ENCODE measurements at regions not wholly inside any gene's neighbourhood (a gene's known extent, or its start where the extent isn't known, plus 50 kb on each side); places are given as distances from the start of the nearest gene placed in this dataset.

DNA sequence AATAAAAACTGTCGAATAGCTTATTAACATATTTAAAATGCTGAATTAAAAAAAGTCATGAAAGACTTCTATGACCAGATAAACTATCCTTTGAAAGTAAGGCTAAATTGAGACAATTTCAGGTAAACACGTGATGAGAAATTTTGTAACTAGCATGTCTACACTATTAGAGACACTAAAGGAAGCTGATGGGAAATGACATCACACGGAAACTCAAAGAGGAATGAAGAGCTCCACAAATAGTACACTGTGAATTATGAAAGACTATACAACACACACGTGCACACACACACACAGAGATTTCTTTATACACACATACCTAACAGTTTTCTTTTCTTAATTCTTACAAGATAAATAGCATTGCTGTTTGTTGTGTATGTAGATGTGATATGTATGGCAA lies 70.9 kb upstream of the PLA2G4A start:
- Histone ChIP-seq H3K36me3 (ENCODE audit: control insufficient read depth, insufficient read depth, low read length, severe bottlenecking) (no peaks in the 10 kb centered on the region), H3K27me3 (replicated peaks; ENCODE audit: control insufficient read depth, insufficient read depth, low read length) (no peaks in the 10 kb centered on the region), H3K4me1 (ENCODE audit: control insufficient read depth, insufficient read depth, low read length) (peaks cover under 1% of the 10 kb centered on the region), H3K9me3 (ENCODE audit: control insufficient read depth, low read length) (no peaks in the 10 kb centered on the region), H3K9ac (ENCODE audit: low read length) (no peak overlapping the region), H3K4me3 (ENCODE audit: low read length) (no peak overlapping the region)
- no peak for DNase-seq (ENCODE audit: low read depth)

DNA sequence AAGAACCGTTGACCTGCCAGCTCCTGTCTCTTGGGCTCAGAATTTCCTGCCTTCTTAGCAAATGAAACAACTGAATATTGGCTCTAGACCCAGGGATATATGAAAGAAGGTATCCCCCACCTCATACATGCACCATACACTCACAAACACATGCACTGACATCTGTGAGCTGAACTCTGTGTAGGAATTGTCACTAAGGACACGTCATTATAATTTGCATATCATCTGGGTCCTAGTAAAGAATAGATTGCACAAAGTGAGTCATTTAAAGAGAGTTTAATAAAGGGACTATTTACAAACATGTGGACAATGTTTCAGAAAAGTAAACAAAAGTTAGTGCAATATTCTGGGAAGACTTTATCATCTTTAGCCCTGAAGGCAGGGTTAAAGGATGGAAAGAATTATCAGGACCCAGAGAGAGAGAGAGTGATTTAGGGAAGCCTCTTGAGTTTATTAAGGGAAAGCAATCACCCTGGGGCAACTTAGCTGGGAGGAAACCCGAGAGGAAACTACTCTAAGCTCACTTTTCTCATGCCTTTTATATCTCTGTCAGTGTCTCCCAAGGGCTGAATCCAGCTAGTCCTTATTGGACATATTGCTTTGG lies 74.1 kb upstream of the PLA2G4A start:
- H3K4me1 ChIP-seq (ENCODE audit: control insufficient read depth, insufficient read depth, low read length): peaks cover 13% of the 10 kb centered on the region
- peak; percentile 19 for DNase-seq (ENCODE audit: low read depth)
- no peaks in the 10 kb centered on the region for H3K27me3 ChIP-seq (replicated peaks; ENCODE audit: control insufficient read depth, insufficient read depth, low read length)
- no peaks in the 10 kb centered on the region for H3K36me3 ChIP-seq (ENCODE audit: control insufficient read depth, insufficient read depth, low read length, severe bottlenecking)
- no peak overlapping the region for H3K4me3 ChIP-seq (ENCODE audit: low read length)
- no peak overlapping the region for H3K9ac ChIP-seq (ENCODE audit: low read length)
- no peaks in the 10 kb centered on the region for H3K9me3 ChIP-seq (ENCODE audit: control insufficient read depth, low read length)

DNA sequence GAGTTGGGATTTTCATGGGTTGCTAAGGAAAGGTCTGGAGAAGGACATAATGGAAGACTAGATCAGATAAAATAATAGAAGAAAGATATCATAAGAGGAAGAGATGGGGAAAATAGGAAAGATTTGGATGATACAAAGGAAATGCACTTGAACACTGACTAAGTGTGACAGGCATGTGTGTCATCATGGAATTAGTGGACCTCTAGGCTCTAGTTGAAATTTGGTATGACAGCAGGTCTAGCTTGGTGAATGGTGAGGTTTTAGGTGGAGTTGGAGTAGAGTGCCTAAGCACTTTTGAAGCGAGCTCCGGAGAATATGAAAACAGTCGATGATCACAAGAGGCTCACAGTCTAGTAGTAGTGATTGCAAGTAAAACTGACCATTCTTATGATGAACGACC lies 73.0 kb upstream of the PTGS2 start:
- no peak for DNase-seq (ENCODE audit: low read depth)
- Histone ChIP-seq H3K9ac (ENCODE audit: low read length) (no peak overlapping the region), H3K9me3 (ENCODE audit: control insufficient read depth, low read length) (no peaks in the 10 kb centered on the region), H3K4me1 (ENCODE audit: control insufficient read depth, insufficient read depth, low read length) (peaks cover 17% of the 10 kb centered on the region), H3K36me3 (ENCODE audit: control insufficient read depth, insufficient read depth, low read length, severe bottlenecking) (no peaks in the 10 kb centered on the region), H3K27me3 (replicated peaks; ENCODE audit: control insufficient read depth, insufficient read depth, low read length) (no peaks in the 10 kb centered on the region), H3K4me3 (ENCODE audit: low read length) (no peak overlapping the region)

DNA sequence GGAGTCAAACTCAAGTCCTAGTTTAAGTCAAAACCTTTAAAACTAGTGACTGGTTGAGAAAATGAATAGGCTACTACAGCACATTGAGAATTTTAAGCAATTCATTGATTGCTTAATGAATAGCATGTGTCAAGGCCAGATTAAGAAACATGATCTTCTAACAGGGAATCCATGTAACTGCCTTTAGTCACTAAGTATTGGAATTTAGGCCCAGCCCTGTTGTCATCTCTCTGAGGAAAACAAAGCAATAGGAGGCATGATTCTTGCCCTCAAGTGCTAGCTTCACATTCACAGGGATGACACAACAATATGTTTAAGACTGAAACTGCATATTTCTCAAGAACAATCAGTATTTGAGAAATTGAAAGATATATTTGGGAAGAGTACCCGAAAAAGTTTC lies 70.0 kb upstream of the PTGS2 start:
- no peak overlapping the region for H3K4me3 ChIP-seq (ENCODE audit: low read length)
- H3K9me3 ChIP-seq (ENCODE audit: control insufficient read depth, low read length): peaks cover 8% of the 10 kb centered on the region
- no peak overlapping the region for H3K9ac ChIP-seq (ENCODE audit: low read length)
- no peaks in the 10 kb centered on the region for H3K27me3 ChIP-seq (replicated peaks; ENCODE audit: control insufficient read depth, insufficient read depth, low read length)
- H3K4me1 ChIP-seq (ENCODE audit: control insufficient read depth, insufficient read depth, low read length): peaks cover 17% of the 10 kb centered on the region
- H3K36me3 ChIP-seq (ENCODE audit: control insufficient read depth, insufficient read depth, low read length, severe bottlenecking): no peaks in the 10 kb centered on the region
- DNase-seq (ENCODE audit: low read depth): peak; percentile 69

DNA sequence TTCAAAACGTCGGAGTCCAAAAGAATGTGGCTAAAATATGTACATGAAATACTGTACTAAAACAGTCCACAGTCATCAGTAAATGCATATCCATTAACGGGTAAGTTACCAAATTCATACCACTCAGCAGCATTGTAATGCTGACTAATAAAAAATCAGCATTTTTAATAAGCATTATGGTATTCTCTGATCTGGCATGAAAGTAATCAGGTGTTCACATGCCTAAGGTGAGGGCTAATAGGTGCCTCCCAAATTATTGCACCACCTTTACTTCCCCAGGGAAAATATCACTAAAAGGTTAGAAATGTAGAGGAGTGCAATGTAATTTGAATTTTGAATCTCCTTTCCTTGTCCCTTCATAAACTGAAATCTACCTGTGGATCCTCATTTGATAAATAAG lies 69.6 kb upstream of the PTGS2 start:
- peaks cover 17% of the 10 kb centered on the region for H3K4me1 ChIP-seq (ENCODE audit: control insufficient read depth, insufficient read depth, low read length)
- DNase-seq (ENCODE audit: low read depth): no peak
- H3K9me3 ChIP-seq (ENCODE audit: control insufficient read depth, low read length): peaks cover 8% of the 10 kb centered on the region
- no peak overlapping the region for H3K9ac ChIP-seq (ENCODE audit: low read length)
- H3K4me3 ChIP-seq (ENCODE audit: low read length): no peak overlapping the region
- no peaks in the 10 kb centered on the region for H3K36me3 ChIP-seq (ENCODE audit: control insufficient read depth, insufficient read depth, low read length, severe bottlenecking)
- no peaks in the 10 kb centered on the region for H3K27me3 ChIP-seq (replicated peaks; ENCODE audit: control insufficient read depth, insufficient read depth, low read length)

DNA sequence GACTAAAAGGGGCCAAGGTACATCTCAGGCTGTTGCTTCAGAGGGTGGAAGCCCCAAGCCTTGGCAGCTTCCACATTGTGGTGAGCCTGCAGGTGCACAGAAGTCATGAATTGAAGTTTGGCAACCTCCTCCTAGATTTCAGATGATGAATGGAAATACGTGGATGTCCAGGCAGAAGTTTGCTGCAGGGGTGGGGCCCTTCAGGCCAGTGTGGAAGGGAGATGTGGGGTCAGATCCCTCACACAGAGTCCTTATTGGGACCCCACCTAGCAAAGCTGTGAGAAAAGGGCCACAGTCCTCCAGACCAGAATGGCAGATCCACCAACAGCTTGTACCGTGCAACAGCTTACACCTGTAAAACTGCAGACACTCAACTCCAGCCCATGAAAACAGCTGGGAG lies 67.4 kb upstream of the PTGS2 start:
- Histone ChIP-seq H3K36me3 (ENCODE audit: control insufficient read depth, insufficient read depth, low read length, severe bottlenecking) (no peaks in the 10 kb centered on the region), H3K9ac (ENCODE audit: low read length) (no peak overlapping the region), H3K27me3 (replicated peaks; ENCODE audit: control insufficient read depth, insufficient read depth, low read length) (no peaks in the 10 kb centered on the region), H3K9me3 (ENCODE audit: control insufficient read depth, low read length) (peaks cover 8% of the 10 kb centered on the region), H3K4me3 (ENCODE audit: low read length) (no peak overlapping the region), H3K4me1 (ENCODE audit: control insufficient read depth, insufficient read depth, low read length) (peaks cover 17% of the 10 kb centered on the region)
- no peak for DNase-seq (ENCODE audit: low read depth)

DNA sequence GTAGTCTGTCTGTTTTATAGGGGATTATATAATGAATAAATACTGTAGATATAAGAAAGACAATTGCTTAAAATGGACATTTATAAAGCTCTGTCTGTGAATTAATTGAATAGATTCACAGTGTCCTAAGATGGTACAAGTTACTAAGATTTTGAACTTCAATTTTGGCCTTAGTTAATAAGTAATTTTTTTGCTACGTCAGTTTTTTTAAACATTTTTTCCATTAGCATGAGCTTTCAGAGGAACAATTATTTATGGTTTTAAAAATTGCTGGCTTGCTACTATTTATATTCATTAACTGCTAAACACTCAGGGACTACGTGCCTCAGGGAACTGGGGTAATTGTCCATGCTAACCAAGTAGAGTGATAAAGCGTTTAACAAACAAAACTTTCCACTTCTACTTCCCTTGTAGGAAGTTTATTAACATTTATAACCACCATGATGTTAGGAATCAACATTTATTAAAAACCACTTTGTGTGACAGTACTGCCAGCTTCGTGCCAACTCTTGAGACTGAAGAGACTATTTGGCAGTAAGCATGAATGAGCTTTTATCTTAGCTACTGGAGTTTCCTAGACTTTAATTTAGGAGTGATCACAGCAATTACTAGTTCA lies 65.4 kb upstream of the PTGS2 start:
- no peak overlapping the region for H3K4me3 ChIP-seq (ENCODE audit: low read length)
- H3K9me3 ChIP-seq (ENCODE audit: control insufficient read depth, low read length): peaks cover 8% of the 10 kb centered on the region
- H3K4me1 ChIP-seq (ENCODE audit: control insufficient read depth, insufficient read depth, low read length): peaks cover 13% of the 10 kb centered on the region
- no peak overlapping the region for H3K9ac ChIP-seq (ENCODE audit: low read length)
- no peaks in the 10 kb centered on the region for H3K27me3 ChIP-seq (replicated peaks; ENCODE audit: control insufficient read depth, insufficient read depth, low read length)
- DNase-seq (ENCODE audit: low read depth): no peak
- H3K36me3 ChIP-seq (ENCODE audit: control insufficient read depth, insufficient read depth, low read length, severe bottlenecking): no peaks in the 10 kb centered on the region

DNA sequence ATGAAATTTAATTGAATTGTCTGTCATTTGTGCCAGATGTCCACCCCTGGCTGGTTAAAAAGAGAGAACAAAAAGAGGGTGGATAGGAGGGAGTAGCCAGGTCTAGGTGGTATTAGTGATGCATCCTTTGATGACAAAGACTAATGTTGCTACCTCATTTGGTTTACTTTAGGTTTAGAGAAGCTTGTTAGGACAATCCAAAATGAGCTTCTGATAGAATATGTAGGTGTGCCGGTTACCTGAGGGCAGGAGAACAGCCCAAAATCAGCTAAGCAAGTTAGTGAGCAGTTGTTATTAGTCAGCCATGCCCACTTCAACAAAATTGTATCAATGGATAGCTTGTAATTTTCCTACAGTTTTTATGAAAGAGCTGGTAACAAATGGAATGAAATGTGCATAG lies 61.4 kb upstream of the PTGS2 start:
- H3K9ac ChIP-seq (ENCODE audit: low read length): no peak overlapping the region
- H3K36me3 ChIP-seq (ENCODE audit: control insufficient read depth, insufficient read depth, low read length, severe bottlenecking): no peaks in the 10 kb centered on the region
- no peak for DNase-seq (ENCODE audit: low read depth)

DNA sequence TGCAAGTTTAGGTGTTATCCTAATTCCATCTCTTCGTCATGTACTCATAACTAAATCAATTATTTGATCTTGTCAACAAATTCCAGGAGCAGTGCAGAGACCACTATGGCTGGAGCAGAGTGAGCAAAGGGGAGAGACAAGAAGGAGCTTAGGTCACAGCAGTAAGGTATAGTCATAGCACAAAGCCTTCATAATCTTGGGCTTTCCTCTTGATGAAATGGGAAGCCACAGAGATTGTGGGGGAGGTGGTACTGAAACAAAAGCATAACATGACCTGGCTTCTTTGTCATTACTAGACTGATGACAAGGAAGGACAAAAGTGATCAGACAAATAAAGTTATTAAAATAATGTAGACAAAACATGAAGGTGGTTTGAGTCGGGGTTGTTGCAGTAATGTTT lies 60.1 kb upstream of the PTGS2 start:
- DNase-seq (ENCODE audit: low read depth): no peak

More for the DNA sequence above, 61.4 kb upstream of the PTGS2 start:
- H3K4me3 ChIP-seq (ENCODE audit: low read length): no peak overlapping the region
- no peaks in the 10 kb centered on the region for H3K27me3 ChIP-seq (replicated peaks; ENCODE audit: control insufficient read depth, insufficient read depth, low read length)
- H3K4me1 ChIP-seq (ENCODE audit: control insufficient read depth, insufficient read depth, low read length): no peaks in the 10 kb centered on the region
- no peaks in the 10 kb centered on the region for H3K9me3 ChIP-seq (ENCODE audit: control insufficient read depth, low read length)

DNA sequence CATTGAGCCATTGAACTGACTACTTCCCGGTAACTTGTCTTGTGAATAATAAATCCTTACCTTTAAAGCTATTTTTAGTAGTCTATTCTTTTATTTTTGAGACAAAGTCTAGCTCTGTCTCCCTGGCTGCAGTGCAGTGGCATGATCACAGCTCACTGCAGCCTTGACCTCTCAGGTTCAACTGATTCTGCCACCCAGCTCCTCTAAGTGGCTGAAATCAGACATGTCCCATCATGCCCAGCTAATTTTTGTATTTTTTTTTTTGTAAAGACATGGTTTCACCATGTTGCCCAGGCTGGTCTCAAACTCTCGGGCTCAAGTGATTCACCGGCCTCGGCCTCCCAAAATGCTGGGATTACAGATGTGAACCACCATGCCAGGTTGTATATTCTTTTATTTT lies 59.3 kb upstream of the PTGS2 start:
- Histone ChIP-seq H3K9ac (ENCODE audit: low read length) (no peak overlapping the region), H3K36me3 (ENCODE audit: control insufficient read depth, insufficient read depth, low read length, severe bottlenecking) (no peaks in the 10 kb centered on the region), H3K4me1 (ENCODE audit: control insufficient read depth, insufficient read depth, low read length) (no peaks in the 10 kb centered on the region), H3K9me3 (ENCODE audit: control insufficient read depth, low read length) (no peaks in the 10 kb centered on the region), H3K27me3 (replicated peaks; ENCODE audit: control insufficient read depth, insufficient read depth, low read length) (no peaks in the 10 kb centered on the region), H3K4me3 (ENCODE audit: low read length) (no peak overlapping the region)
- DNase-seq (ENCODE audit: low read depth): no peak

More for the DNA sequence above, 60.1 kb upstream of the PTGS2 start:
- no peaks in the 10 kb centered on the region for H3K9me3 ChIP-seq (ENCODE audit: control insufficient read depth, low read length)
- H3K27me3 ChIP-seq (replicated peaks; ENCODE audit: control insufficient read depth, insufficient read depth, low read length): no peaks in the 10 kb centered on the region
- H3K4me1 ChIP-seq (ENCODE audit: control insufficient read depth, insufficient read depth, low read length): no peaks in the 10 kb centered on the region
- no peak overlapping the region for H3K9ac ChIP-seq (ENCODE audit: low read length)
- no peaks in the 10 kb centered on the region for H3K36me3 ChIP-seq (ENCODE audit: control insufficient read depth, insufficient read depth, low read length, severe bottlenecking)
- no peak overlapping the region for H3K4me3 ChIP-seq (ENCODE audit: low read length)

DNA sequence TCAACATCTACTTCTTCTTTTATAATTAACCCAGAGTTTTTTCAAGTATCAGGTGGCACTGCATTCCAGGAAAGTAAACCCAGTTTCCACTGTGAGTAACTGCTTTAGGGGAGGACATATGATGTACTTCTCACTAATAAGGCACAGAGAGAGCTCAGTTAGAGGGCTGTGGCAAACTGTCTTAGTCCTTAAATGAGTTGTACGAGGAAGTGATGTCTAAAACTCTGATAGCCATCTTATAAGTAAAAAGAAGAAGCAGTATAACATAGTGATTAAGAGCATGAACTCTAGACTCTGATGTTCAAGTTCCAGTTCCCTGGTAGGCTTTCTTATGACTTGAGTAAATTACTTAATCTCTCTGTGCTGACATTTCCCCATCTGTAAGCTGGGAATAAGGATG lies 58.7 kb upstream of the PTGS2 start:
- H3K4me1 ChIP-seq (ENCODE audit: control insufficient read depth, insufficient read depth, low read length): no peaks in the 10 kb centered on the region
- no peak overlapping the region for H3K9ac ChIP-seq (ENCODE audit: low read length)
- H3K36me3 ChIP-seq (ENCODE audit: control insufficient read depth, insufficient read depth, low read length, severe bottlenecking): no peaks in the 10 kb centered on the region
- H3K4me3 ChIP-seq (ENCODE audit: low read length): no peak overlapping the region
- H3K9me3 ChIP-seq (ENCODE audit: control insufficient read depth, low read length): no peaks in the 10 kb centered on the region
- no peak for DNase-seq (ENCODE audit: low read depth)
- no peaks in the 10 kb centered on the region for H3K27me3 ChIP-seq (replicated peaks; ENCODE audit: control insufficient read depth, insufficient read depth, low read length)
